GM12878 (cell line): ENCODE measurements at regions not wholly inside any gene's neighbourhood (a gene's known extent, or its start where the extent isn't known, plus 50 kb on each side); places are given as distances from the start of the nearest gene placed in this dataset.

Experiments
- ATAC-seq: fragments of 200-7000 bp; cut with Tn5 transposase; 3 replicates; pipeline ENCODE4 v1.9.1; 2020; ENCODE audit warnings: mild to moderate bottlenecking, moderate library complexity
- BruUV-seq: library from RNA; stranded (reverse); fragments of 400-500 nt; replicated peaks from 2 replicates; lab custom pipeline; 2021; lab: Mats Ljungman, UMichigan
- CTCF ChIA-PET: fragments of 300-600 bp; sonication (Branson Sonifier 250); formaldehyde crosslinking; extraction: SDS; loops from one replicate; lab custom pipeline; 2021; ENCODE audit warnings: inconsistent platforms; lab: Yijun Ruan, JAX
- POLR2A ChIA-PET: fragments of 350-600 bp; formaldehyde crosslinking; extraction: SDS; loops from one replicate; lab custom pipeline; 2021; ENCODE audit warnings: inconsistent platforms; lab: Charles Lee
- RAD21 ChIA-PET: fragments of 300-600 bp; sonication (Branson Sonifier 250); formaldehyde crosslinking; loops from one replicate; lab custom pipeline; 2023; ENCODE audit warnings: antibody characterized with exemption; ENCODE audit not compliant: unreplicated experiment; lab: Charles Lee
- SMC1A ChIA-PET: fragments of 300-600 bp; sonication (Branson Sonifier 250); formaldehyde crosslinking; loops from one replicate; lab custom pipeline; 2023; ENCODE audit not compliant: unreplicated experiment, uncharacterized antibody; lab: Charles Lee
- DNase-seq: peaks from one replicate; pipeline ENCODE4 v3.0.0-alpha.2; 2011; ENCODE audit warnings: low read depth, low spot score
- FAIRE-seq: peaks from 3 replicates; lab custom pipeline; 2011; peaks lifted over from hg19 to GRCh38; lab: Jason Lieb, UNC
- H2AFZ ChIP-seq: 2 replicates; pipeline ENCODE4 v1.6.0; 2011; ENCODE audit warnings: low read depth, low read length, control low read depth; ENCODE audit not compliant: control insufficient read depth
- H3K27ac ChIP-seq: 2 replicates; pipeline ENCODE4 v1.5.1; 2011; ENCODE audit warnings: control low read depth; ENCODE audit not compliant: control insufficient read depth, insufficient read depth
- H3K27me3 ChIP-seq, 2 experiments: replicated peaks in 1 of 2; 2 replicates each; pipeline versions ENCODE4 v1.6.0 to v1.6.1; 2011; ENCODE audit warnings: low read length in 1 of 2; ENCODE audit not compliant: control insufficient read depth in 2 of 2, insufficient read depth in 2 of 2
- H3K36me3 ChIP-seq, 2 experiments: 2 replicates each; pipeline ENCODE4 v1.5.1; 2011; ENCODE audit warnings: low read length in 1 of 2; ENCODE audit not compliant: control insufficient read depth in 2 of 2, insufficient read depth in 2 of 2
- H3K4me1 ChIP-seq: 2 replicates; pipeline ENCODE4 v1.6.1; 2011; ENCODE audit warnings: mild to moderate bottlenecking, low read length, moderate library complexity, mixed read lengths; ENCODE audit not compliant: control insufficient read depth, insufficient read depth
- H3K4me2 ChIP-seq: 2 replicates; pipeline ENCODE4 v1.6.0; 2011; ENCODE audit warnings: control low read depth; ENCODE audit not compliant: control insufficient read depth, insufficient read depth
- H3K4me3 ChIP-seq: fragments of 200-600 bp; sonication (generic); 2 replicates; pipeline ENCODE4 v1.5.1; 2016
- H3K79me2 ChIP-seq: 2 replicates; pipeline ENCODE4 v1.6.0; 2011; ENCODE audit warnings: low read length; ENCODE audit not compliant: control insufficient read depth, insufficient read depth
- H3K9ac ChIP-seq: 2 replicates; pipeline ENCODE4 v1.8.0; 2011; ENCODE audit warnings: low read length, control low read depth, mixed read lengths; ENCODE audit not compliant: control insufficient read depth, insufficient read depth
- H3K9me3 ChIP-seq: replicated peaks from 3 replicates; pipeline ENCODE4 v1.5.1; 2011; ENCODE audit warnings: mild to moderate bottlenecking, low read length; ENCODE audit not compliant: control insufficient read depth, insufficient read depth
- H4K20me1 ChIP-seq: 2 replicates; pipeline ENCODE4 v1.6.0; 2011; ENCODE audit not compliant: control insufficient read depth, insufficient read depth
- BMI1 ChIP-seq: fragments of 450-650 bp; IDR thresholded peaks from 2 replicates; pipeline ENCODE4 v1.6.1; 2016; ENCODE audit warnings: mild to moderate bottlenecking, moderate library complexity, borderline replicate concordance
- CHD1 ChIP-seq: IDR thresholded peaks from 2 replicates; pipeline ENCODE4 v1.6.1; 2012; ENCODE audit warnings: low read depth, low read length, improper control_type of control experiment
- GABPA ChIP-seq: IDR thresholded peaks from 2 replicates; pipeline ENCODE4 v1.6.1; 2014; ENCODE audit warnings: antibody characterized with exemption, low read depth, mild to moderate bottlenecking, inconsistent platforms
- IKZF1 ChIP-seq: fragments of 450-650 bp; conservative IDR thresholded peaks from 2 replicates; pipeline ENCODE4 v1.6.1; 2017; ENCODE audit warnings: antibody characterized with exemption, mild to moderate bottlenecking
- LARP7 ChIP-seq: fragments of 450-650 bp; IDR thresholded peaks from 2 replicates; pipeline ENCODE4 v1.6.1; 2017; ENCODE audit warnings: mild to moderate bottlenecking
- NFYA ChIP-seq: IDR thresholded peaks from 2 replicates; pipeline ENCODE4 v1.6.1; 2011; ENCODE audit warnings: low read depth, mild to moderate bottlenecking, low read length, improper control_type of control experiment, borderline replicate concordance
- SMAD5 ChIP-seq: IDR thresholded peaks from 2 replicates; pipeline ENCODE4 v1.6.1; 2016; ENCODE audit warnings: antibody characterized with exemption, low read depth
- SUPT20H ChIP-seq: IDR thresholded peaks from 2 replicates; pipeline ENCODE4 v1.6.1; 2011; ENCODE audit warnings: low read depth, mild to moderate bottlenecking, low read length, moderate library complexity, borderline replicate concordance; ENCODE audit not compliant: control insufficient read depth
- TARDBP ChIP-seq: IDR thresholded peaks from 2 replicates; pipeline ENCODE4 v1.6.1; 2016; ENCODE audit warnings: borderline replicate concordance
- TCF12 ChIP-seq: IDR thresholded peaks from 2 replicates; pipeline ENCODE4 v1.6.1; 2011; ENCODE audit warnings: low read depth, mild to moderate bottlenecking, low read length
- YBX1 ChIP-seq: fragments of 450-650 bp; IDR thresholded peaks from 2 replicates; pipeline ENCODE4 v1.6.1; 2016; ENCODE audit warnings: antibody characterized with exemption
- in situ Hi-C: fragments of 300-500 bp; cut with MboI; formaldehyde crosslinking; loops from 9 replicates; pipeline ENCODE4 v1.14.3; 2018; ENCODE audit warnings: mixed read lengths
- intact Hi-C: fragments of 100-400 bp; cut with micrococcal nuclease; formaldehyde crosslinking; loops from one replicate; pipeline ENCODE4 v1.14.2; 2022; ENCODE audit not compliant: unreplicated experiment
- TF ChIP-seq, protein P1 (sequence below): fragments of 450-650 bp; IDR thresholded peaks from 2 replicates; pipeline ENCODE4 v1.6.1; 2018; ENCODE audit warnings: borderline replicate concordance, mild to moderate bottlenecking; ENCODE audit not compliant: partially characterized antibody
- TF ChIP-seq, protein P2 (sequence below): IDR thresholded peaks from 2 replicates; pipeline ENCODE4 v1.6.1; 2012; ENCODE audit warnings: low read depth, low read length, improper control_type of control experiment
- TF ChIP-seq, protein P3 (sequence below): fragments of 450-650 bp; IDR thresholded peaks from 2 replicates; pipeline ENCODE4 v1.6.1; 2017; ENCODE audit warnings: mild to moderate bottlenecking, moderate library complexity

DNA sequence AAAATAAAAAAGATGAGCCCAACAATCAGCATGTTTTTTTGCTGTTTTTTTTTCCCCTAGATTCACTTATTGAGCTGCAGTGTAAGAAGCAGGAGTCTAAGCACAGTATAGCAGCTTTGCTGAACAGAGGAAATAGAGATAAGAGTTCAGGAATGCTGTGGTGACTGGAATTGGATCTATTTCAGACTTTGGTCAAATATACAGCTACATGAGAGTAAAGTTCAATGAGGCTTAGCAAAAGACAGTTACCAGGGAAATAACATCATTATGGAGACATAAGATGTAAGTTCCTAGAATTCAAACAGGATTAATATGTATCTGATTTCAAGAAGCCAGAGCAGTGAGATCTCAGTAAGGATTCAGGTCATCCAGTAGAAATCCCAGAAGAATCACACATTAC lies 613.0 kb downstream of the RPS29 start:
- Histone ChIP-seq H3K4me2 (no peak overlapping the region), H3K36me3 (no peaks in the 10 kb centered on the region), H3K9ac (no peak overlapping the region), H3K79me2 (no peaks in the 10 kb centered on the region), H3K27ac (no peak overlapping the region), H3K4me1 (no peaks in the 10 kb centered on the region), H3K4me3 (no peak overlapping the region), H2AFZ (no peak overlapping the region), H3K27me3 (no peaks in the 10 kb centered on the region), H3K9me3 (no peaks in the 10 kb centered on the region), H4K20me1 (no peaks in the 10 kb centered on the region)
- no TSS peak for BruUV-seq
- SMC1A ChIA-PET: no interaction called here
- CTCF ChIA-PET: interaction anchor here (0.8 kb wide), 1 partner anchor 22 kb away, joined by 4 read pairs; no protein-coding TSS in a partner anchor
- RAD21 ChIA-PET: no interaction called here
- intact Hi-C loops: no loop called here
- FAIRE-seq (no peak), DNase-seq (no peak), ATAC-seq (no peak)
- in situ Hi-C loops: no loop called here
- TF ChIP-seq CHD1 (no peak), LARP7 (no peak)
- POLR2A ChIA-PET: no interaction called here

DNA sequence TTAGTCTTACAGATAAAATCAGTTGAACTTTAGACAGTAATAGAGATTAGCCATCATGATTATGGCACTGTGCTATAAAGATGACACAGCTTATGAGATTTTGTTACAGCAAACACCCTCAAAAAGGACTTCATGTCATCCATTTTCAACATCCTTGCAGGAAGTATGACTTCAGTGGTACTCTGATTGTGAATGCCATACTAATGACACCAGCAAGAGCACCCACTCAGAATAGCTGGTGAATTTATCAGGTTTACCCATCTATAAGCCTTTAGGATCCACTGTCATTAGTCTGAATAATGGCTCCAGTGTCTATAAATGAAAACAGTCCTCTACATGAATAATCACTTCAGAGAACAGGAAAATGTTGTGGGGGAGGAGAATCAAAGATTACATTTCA lies 615.2 kb downstream of the RPS29 start:
- no peak overlapping the region for H3K4me3 ChIP-seq
- H3K4me1 ChIP-seq: no peaks in the 10 kb centered on the region
- BruUV-seq: no TSS peak
- ChIA-PET SMC1A (no interaction called here), POLR2A (no interaction called here), CTCF (no interaction called here), RAD21 (no interaction called here)
- H3K27me3 ChIP-seq: no peaks in the 10 kb centered on the region
- no peaks in the 10 kb centered on the region for H4K20me1 ChIP-seq
- no peaks in the 10 kb centered on the region for H3K36me3 ChIP-seq
- intact Hi-C loops: no loop called here
- DNase-seq (no peak), ATAC-seq (no peak), FAIRE-seq (no peak)
- no peak overlapping the region for H3K9ac ChIP-seq
- H3K9me3 ChIP-seq: no peaks in the 10 kb centered on the region
- H3K4me2 ChIP-seq: no peak overlapping the region
- no peaks in the 10 kb centered on the region for H3K79me2 ChIP-seq
- in situ Hi-C loops: no loop called here
- H2AFZ ChIP-seq: no peak overlapping the region
- H3K27ac ChIP-seq: no peak overlapping the region
- TF ChIP-seq BMI1 (no peak), SUPT20H (no peak), TARDBP (no peak), SMAD5 (no peak), IKZF1 (no peak), NFYA (no peak), YBX1 (no peak), GABPA (no peak), TCF12 (no peak)
- TF ChIP-seq, protein P1, sequence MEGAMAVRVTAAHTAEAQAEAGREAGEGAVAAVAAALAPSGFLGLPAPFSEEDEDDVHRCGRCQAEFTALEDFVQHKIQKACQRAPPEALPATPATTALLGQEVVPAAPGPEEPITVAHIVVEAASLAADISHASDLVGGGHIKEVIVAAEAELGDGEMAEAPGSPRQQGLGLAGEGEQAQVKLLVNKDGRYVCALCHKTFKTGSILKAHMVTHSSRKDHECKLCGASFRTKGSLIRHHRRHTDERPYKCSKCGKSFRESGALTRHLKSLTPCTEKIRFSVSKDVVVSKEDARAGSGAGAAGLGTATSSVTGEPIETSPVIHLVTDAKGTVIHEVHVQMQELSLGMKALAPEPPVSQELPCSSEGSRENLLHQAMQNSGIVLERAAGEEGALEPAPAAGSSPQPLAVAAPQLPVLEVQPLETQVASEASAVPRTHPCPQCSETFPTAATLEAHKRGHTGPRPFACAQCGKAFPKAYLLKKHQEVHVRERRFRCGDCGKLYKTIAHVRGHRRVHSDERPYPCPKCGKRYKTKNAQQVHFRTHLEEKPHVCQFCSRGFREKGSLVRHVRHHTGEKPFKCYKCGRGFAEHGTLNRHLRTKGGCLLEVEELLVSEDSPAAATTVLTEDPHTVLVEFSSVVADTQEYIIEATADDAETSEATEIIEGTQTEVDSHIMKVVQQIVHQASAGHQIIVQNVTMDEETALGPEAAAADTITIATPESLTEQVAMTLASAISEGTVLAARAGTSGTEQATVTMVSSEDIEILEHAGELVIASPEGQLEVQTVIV: no peak
- TF ChIP-seq, protein P2, sequence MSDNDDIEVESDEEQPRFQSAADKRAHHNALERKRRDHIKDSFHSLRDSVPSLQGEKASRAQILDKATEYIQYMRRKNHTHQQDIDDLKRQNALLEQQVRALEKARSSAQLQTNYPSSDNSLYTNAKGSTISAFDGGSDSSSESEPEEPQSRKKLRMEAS: no peak
- TF ChIP-seq, protein P3, sequence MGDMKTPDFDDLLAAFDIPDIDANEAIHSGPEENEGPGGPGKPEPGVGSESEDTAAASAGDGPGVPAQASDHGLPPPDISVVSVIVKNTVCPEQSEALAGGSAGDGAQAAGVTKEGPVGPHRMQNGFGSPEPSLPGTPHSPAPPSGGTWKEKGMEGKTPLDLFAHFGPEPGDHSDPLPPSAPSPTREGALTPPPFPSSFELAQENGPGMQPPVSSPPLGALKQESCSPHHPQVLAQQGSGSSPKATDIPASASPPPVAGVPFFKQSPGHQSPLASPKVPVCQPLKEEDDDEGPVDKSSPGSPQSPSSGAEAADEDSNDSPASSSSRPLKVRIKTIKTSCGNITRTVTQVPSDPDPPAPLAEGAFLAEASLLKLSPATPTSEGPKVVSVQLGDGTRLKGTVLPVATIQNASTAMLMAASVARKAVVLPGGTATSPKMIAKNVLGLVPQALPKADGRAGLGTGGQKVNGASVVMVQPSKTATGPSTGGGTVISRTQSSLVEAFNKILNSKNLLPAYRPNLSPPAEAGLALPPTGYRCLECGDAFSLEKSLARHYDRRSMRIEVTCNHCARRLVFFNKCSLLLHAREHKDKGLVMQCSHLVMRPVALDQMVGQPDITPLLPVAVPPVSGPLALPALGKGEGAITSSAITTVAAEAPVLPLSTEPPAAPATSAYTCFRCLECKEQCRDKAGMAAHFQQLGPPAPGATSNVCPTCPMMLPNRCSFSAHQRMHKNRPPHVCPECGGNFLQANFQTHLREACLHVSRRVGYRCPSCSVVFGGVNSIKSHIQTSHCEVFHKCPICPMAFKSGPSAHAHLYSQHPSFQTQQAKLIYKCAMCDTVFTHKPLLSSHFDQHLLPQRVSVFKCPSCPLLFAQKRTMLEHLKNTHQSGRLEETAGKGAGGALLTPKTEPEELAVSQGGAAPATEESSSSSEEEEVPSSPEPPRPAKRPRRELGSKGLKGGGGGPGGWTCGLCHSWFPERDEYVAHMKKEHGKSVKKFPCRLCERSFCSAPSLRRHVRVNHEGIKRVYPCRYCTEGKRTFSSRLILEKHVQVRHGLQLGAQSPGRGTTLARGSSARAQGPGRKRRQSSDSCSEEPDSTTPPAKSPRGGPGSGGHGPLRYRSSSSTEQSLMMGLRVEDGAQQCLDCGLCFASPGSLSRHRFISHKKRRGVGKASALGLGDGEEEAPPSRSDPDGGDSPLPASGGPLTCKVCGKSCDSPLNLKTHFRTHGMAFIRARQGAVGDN: no peak
